ENCODE measurements at regions not wholly inside any gene's neighbourhood (a gene's known extent, or its start where the extent isn't known, plus 50 kb on each side); places are given as distances from the start of the nearest gene placed in this dataset.

GRCh38 chr13:84683448-84683847 is 801.2 kb upstream of the SLITRK1 start:
- no peak for DNase-seq (ENCODE audit: low read depth in 2 of 2, low spot score in 1 of 2)

- DNase-seq (ENCODE audit: low read depth in 2 of 2, low spot score in 1 of 2): no peak
Observed at GRCh38 chr13:84677836-84678235, 795.6 kb upstream of the SLITRK1 start.

DNA sequence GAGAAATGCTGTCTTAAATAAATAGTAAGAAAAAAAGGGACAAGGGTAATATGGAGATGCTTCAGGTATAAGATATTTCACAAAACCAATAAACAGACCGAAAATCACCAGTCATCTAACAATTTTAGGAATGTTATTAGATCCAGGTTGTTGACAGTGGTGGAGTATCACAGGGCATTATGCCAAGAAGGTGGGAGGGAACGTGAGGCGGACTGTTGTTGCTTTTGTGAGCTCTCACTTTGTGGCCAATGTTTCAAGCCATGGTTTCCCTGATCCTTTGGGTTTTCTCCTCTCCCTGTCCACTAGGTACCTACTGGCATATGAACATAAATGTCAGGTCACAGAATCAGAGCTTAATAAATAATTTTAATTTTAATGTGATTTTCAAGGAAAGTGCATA is 790.3 kb upstream of the SLITRK1 start:
- DNase-seq (ENCODE audit: low read depth in 2 of 2, low spot score in 1 of 2): no peak

GRCh38 chr13:84670245-84670644 is 788.0 kb upstream of the SLITRK1 start:
- DNase-seq (ENCODE audit: low read depth in 2 of 2, low spot score in 1 of 2): no peak

GRCh38 chr13:84668637-84669036 is 786.4 kb upstream of the SLITRK1 start:
- DNase-seq (ENCODE audit: low read depth in 2 of 2, low spot score in 1 of 2): no peak

DNA sequence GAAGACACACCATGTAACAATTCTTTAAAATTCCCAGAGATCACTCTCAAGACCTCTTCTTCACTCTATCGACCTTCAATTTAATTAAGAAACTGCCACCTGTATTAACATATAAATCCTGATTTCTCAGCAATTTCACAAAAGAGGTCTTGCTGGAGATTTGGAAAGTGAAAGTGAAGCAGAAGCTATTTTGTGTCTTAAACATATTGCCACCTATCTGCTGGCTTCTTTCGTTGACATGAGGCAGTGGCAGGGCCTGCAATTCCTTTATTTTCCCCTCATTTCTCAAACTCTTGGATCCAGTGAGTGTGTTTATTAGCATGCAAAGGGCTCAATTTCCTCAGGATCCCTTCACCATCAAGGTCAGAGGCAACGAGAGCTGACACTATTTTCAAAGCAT is 780.2 kb upstream of the SLITRK1 start:
- DNase-seq (ENCODE audit: low read depth in 2 of 2, low spot score in 1 of 2): no peak

- no peak for DNase-seq (ENCODE audit: low read depth in 2 of 2, low spot score in 1 of 2)
Observed at GRCh38 chr13:84661718-84662117, 779.4 kb upstream of the SLITRK1 start.

GRCh38 chr13:84659359-84659661 is 777.0 kb upstream of the SLITRK1 start:
- no peak for DNase-seq (ENCODE audit: low read depth in 2 of 2, low spot score in 1 of 2)

- no peak for DNase-seq (ENCODE audit: low read depth in 2 of 2, low spot score in 1 of 2)
Observed at GRCh38 chr13:84658491-84659358, 776.5 kb upstream of the SLITRK1 start.

DNA sequence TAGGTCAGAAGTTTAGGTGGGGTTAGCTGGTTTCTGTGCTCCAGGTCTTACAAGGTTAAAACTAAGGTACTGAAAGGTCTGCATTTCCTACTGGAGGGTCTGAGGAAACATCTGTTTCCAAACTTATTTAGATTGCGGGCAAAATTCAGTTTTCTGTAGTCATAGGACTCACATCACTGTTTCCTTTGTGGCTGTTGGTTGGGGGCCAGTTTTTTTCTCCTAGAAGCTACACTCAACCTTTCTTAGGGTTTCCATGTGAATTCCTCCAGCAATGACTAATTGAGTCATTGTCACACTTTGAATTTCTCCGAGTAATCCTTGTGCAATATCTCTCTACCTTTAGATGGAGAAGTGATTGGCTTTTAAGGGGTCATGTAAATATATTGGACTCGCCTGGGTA is 773.4 kb upstream of the SLITRK1 start:
- no peak for DNase-seq (ENCODE audit: low read depth in 2 of 2, low spot score in 1 of 2)

GRCh38 chr13:84654654-84655275 is 772.5 kb upstream of the SLITRK1 start:
- DNase-seq (ENCODE audit: low read depth in 2 of 2, low spot score in 1 of 2): no peak

DNA sequence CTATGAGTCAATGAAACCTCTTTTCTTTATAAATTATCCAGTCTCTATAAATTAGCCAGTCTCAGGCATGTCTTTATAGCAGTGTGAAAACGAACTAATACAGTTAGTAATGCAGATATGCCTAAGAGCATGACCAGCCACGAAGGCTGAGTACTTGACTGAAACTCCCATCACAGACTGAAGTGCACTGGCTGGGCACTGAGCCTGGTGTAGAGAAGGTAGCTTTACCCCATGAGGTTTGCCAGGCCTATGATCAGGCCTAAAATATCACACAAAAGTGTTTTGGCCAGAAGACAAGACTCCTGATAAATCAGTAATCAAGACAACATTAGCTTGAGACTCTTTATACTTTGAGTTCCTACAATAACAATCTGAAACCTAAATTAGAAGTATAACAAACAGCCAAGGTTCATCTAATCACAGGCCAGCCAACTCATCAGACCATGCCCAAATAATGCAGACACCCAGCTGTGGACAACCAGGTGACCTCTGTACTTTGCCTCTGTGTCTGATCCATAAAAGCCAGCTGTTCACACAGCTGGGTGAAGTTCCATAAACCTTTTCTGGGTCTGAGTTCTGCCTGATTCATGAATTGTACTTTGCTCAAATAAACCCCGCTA is 771.8 kb upstream of the SLITRK1 start:
- DNase-seq (ENCODE audit: low read depth in 2 of 2, low spot score in 1 of 2): no peak

- no peak for DNase-seq (ENCODE audit: low read depth in 2 of 2, low spot score in 1 of 2)
Observed at GRCh38 chr13:84651705-84652104, 769.4 kb upstream of the SLITRK1 start.

- no peak for DNase-seq (ENCODE audit: low read depth in 2 of 2, low spot score in 1 of 2)
Observed at GRCh38 chr13:84651288-84651687, 769.0 kb upstream of the SLITRK1 start.

DNA sequence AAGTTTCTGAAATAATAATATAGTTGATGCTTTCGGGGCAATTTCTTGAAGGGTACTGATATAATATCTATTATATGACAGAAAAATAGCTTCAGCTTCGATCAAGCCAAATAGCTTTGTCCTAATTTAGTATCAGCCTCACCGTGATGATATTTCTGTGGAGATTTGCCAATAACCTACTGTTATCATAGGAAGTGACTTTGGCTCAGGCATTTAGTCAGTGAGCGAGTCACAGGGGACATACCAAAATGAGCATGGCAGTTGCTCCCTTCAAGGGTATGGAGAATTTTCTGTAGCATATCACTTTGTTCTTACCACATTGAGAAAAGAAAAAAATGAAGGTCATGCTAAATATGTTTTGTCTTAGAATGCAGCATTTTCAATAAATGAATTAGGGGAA is 767.6 kb upstream of the SLITRK1 start:
- DNase-seq (ENCODE audit: low read depth in 2 of 2, low spot score in 1 of 2): no peak

- DNase-seq (ENCODE audit: low read depth in 2 of 2, low spot score in 1 of 2): no peak
Observed at GRCh38 chr13:84648069-84648640, 765.9 kb upstream of the SLITRK1 start.

- no peak for DNase-seq (ENCODE audit: low read depth in 2 of 2, low spot score in 1 of 2)
Observed at GRCh38 chr13:84646957-84647356, 764.7 kb upstream of the SLITRK1 start.

DNA sequence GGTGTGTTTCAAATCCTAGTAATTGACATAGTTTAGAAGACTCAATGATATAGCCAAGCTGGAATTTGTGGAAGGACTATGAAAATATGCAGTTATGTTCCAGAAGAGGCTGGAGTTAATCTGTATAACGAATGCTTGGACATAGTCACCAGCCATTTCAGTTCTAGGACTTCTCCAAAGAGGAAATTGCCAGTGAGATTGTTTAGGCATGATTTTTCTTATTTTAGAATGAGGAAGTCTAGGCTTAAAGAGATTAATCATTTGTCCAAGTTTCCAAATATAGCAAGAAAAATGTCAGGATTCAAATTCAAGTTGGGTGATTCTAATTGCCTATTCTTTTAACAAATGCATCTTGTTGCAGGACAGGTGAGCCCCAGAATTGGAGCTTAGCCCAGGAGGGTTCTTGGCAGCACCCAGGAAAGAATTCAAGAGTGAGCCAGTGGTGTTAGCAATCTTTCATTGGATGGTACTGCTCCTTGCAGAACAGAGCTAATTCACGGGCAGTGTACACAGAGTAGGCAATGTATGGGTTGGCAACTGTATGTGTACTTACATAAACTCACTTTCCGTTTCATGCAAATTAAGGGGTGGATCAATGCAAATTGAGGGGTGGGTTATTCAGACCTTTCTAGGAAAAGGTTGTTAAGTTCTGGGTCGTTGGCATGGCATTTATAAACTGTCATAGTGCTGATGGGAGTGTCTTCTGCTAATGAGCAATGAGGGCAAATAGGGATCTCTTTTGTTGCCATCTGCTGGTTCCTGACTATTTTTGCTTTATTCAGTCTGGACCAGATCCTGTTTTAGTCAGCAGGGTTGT is 763.1 kb upstream of the SLITRK1 start:
- no peak for DNase-seq (ENCODE audit: low read depth in 2 of 2, low spot score in 1 of 2)

- no peak for DNase-seq (ENCODE audit: low read depth in 2 of 2, low spot score in 1 of 2)
Observed at GRCh38 chr13:84641491-84641890, 759.2 kb upstream of the SLITRK1 start.

DNA sequence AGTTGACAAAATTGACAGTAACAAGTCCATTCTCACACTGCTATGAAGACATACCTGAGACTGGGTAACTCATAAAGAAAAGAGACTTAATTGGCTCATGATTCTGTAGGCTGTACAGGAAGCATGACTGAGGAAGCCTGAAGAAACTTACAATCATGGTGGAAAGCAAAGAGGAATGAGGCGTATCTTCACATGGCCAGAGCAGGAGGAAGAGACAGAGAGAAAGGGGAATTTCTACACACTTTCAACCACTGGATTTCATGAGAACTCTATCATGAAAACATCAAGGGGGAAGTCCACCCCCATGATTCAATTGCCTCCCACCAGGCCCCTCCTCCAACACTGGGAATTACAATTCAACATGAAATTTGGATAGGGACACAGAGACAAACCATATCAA is 758.4 kb upstream of the SLITRK1 start:
- no peak for DNase-seq (ENCODE audit: low read depth in 2 of 2, low spot score in 1 of 2)

DNA sequence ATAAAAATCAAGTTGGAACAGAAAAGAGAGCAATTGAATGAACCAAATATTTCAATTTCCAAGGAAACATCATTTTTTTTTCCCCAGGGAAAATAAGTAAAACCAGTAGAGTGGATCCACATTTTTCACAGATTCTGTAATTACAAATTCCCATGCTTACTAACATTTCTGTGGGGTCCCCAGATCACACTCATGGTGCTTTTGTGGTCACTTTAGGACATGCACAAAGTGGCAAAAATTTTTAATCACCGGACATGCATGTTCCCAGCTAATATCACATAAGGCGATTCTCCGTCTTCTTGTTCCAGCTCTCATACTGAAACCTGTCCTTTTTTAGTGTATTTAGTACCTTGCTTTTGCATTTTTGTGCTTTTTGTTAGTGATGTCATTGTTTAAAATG is 748.2 kb upstream of the SLITRK1 start:
- no peak for DNase-seq (ENCODE audit: low read depth in 2 of 2, low spot score in 1 of 2)

Measured in stimulated activated CD8-positive, alpha-beta memory T cell treated with anti-CD3 and anti-CD28 coated beads, Interleukin-4, amount 100 ng/mL, for 4 hours (primary cell).